ENCODE measurements at regions not wholly inside any gene's neighbourhood (a gene's known extent, or its start where the extent isn't known, plus 50 kb on each side); places are given as distances from the start of the nearest gene placed in this dataset.

DNA sequence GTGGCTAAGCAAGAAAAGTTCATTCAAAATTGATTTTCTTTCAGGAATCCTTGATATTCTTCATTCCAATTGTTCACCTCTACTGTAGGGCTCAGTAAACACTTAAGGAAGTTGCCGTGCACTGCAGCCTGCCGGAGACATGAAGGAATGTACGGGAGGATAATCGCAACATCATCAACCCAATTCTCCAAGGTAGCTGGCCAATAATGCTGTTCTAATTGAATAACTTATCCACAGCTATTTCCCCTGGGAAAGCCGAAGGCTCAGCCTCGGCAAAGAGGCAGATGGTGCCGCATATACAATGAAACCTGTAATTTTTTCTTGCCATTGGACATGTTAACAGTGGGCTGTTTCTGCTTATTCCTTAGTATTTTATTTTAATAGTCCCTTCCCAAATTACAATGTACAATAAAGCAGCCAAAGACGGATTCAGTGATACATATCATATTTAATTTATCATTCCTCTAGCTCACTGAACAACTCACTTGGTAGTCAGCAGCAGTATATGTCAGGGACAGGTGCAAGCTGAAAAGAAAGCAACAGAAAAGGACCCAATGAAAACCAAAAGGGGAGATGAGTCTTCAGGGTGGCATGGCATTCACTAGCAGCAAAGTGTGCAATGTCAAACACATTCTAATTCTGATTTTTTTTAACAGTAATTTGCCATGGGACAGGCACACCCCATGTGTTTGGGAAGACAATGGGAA is 420.5 kb upstream of the KLF12 start:
- H3K56ac ChIP-seq (replicated peaks; ENCODE audit: insufficient read length, low read depth, low read length): no peak overlapping the region
- POLR2A ChIA-PET (ENCODE audit: partially characterized antibody): no interaction called here
- no peak overlapping the region for H3K14ac ChIP-seq (ENCODE audit: insufficient read length)
- no peak overlapping the region for H3K4me3 ChIP-seq (ENCODE audit: extremely low read depth in 1 of 4, insufficient read depth in 2 of 4, low read depth in 3 of 4, low read length in 4 of 4)
- FAIRE-seq: no peak
- H3K36me3 ChIP-seq (ENCODE audit: control insufficient read depth in 2 of 4, insufficient read depth in 4 of 4, low read length in 3 of 4): no peaks in the 10 kb centered on the region
- no peak overlapping the region for H4K91ac ChIP-seq (replicated peaks; ENCODE audit: insufficient read length, low read length)
- no peak overlapping the region for H3K4me2 ChIP-seq (ENCODE audit: insufficient read depth in 1 of 2, low read depth in 2 of 2, low read length in 2 of 2)
- no peaks in the 10 kb centered on the region for H3K27me3 ChIP-seq (replicated peaks in 1 of 4; ENCODE audit: control insufficient read depth in 3 of 4, extremely low read depth in 1 of 4, insufficient read depth in 3 of 4, low read length in 3 of 4)
- no peak for DNase-seq (ENCODE audit: low read depth in 1 of 2, low spot score in 2 of 2)
- no peaks in the 10 kb centered on the region for H3K9me3 ChIP-seq (ENCODE audit: insufficient read depth in 2 of 2, low read depth in 1 of 2, low read length in 1 of 2)
- no peak for TF ChIP-seq POU5F1 (IDR thresholded peaks at IDR 0.05; ENCODE audit: low read depth, low read length)
- no peak for TF ChIP-seq RNF2 (IDR thresholded peaks at IDR 0.05; ENCODE audit: borderline replicate concordance, low read depth, low read length, missing control alignments, poor library complexity, severe bottlenecking)
- TF ChIP-seq, protein P1, sequence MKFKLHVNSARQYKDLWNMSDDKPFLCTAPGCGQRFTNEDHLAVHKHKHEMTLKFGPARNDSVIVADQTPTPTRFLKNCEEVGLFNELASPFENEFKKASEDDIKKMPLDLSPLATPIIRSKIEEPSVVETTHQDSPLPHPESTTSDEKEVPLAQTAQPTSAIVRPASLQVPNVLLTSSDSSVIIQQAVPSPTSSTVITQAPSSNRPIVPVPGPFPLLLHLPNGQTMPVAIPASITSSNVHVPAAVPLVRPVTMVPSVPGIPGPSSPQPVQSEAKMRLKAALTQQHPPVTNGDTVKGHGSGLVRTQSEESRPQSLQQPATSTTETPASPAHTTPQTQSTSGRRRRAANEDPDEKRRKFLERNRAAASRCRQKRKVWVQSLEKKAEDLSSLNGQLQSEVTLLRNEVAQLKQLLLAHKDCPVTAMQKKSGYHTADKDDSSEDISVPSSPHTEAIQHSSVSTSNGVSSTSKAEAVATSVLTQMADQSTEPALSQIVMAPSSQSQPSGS (IDR thresholded peaks at IDR 0.05; ENCODE audit: low read length): no peak
- TF ChIP-seq RFX5 (IDR thresholded peaks at IDR 0.05; ENCODE audit: borderline replicate concordance, low read depth, low read length): no peak
- TF ChIP-seq GABPA (IDR thresholded peaks at IDR 0.05; ENCODE audit: borderline replicate concordance, insufficient read depth, low read length): no peak
- no peak for TF ChIP-seq TAF7 (optimal IDR thresholded peaks at IDR 0.05; ENCODE audit: borderline replicate concordance, low read depth, low read length)
- no peak for TF ChIP-seq HDAC6 (IDR thresholded peaks at IDR 0.05; ENCODE audit: low read depth, low read length)
- TF ChIP-seq ASH2L (IDR thresholded peaks at IDR 0.05; ENCODE audit: low read length): no peak
- no peak overlapping the region for H2BK15ac ChIP-seq (ENCODE audit: low read length)
- H3K79me2 ChIP-seq (ENCODE audit: control insufficient read depth in 1 of 2, insufficient read depth in 2 of 2, low read length in 2 of 2): no peaks in the 10 kb centered on the region
- H4K20me1 ChIP-seq (replicated peaks in 1 of 2; ENCODE audit: control insufficient read depth in 1 of 2, insufficient read depth in 2 of 2, low read length in 2 of 2): no peaks in the 10 kb centered on the region
- H4K5ac ChIP-seq (ENCODE audit: insufficient read length, low read depth, low read length): no peak overlapping the region
- no peak overlapping the region for H2AFZ ChIP-seq (ENCODE audit: low read length)
- CTCF ChIA-PET (ENCODE audit: partially characterized antibody): interaction anchor here (1.4 kb wide), 1 partner anchor 18 kb away, joined by 6 read pairs; no protein-coding TSS in a partner anchor
- H2BK120ac ChIP-seq (replicated peaks; ENCODE audit: low read depth, low read length): no peak overlapping the region
- H2AK5ac ChIP-seq (ENCODE audit: low read depth, low read length): no peak overlapping the region
- H3K79me1 ChIP-seq (ENCODE audit: low read depth, low read length): no peaks in the 10 kb centered on the region
- no peak overlapping the region for H3K18ac ChIP-seq (ENCODE audit: extremely low read depth, low read length)
- no peak overlapping the region for H3K27ac ChIP-seq (ENCODE audit: low read depth, low read length)
- no peak overlapping the region for H4K8ac ChIP-seq (ENCODE audit: extremely low read depth, insufficient read depth, low read length)
- no peak overlapping the region for H2BK12ac ChIP-seq (ENCODE audit: low read depth, low read length)
- H2BK20ac ChIP-seq (ENCODE audit: low read length): no peak overlapping the region
- no peak overlapping the region for H3K23ac ChIP-seq (ENCODE audit: insufficient read length)
- no peak overlapping the region for H2BK5ac ChIP-seq (ENCODE audit: low read depth, low read length)
- no peaks in the 10 kb centered on the region for H3K23me2 ChIP-seq (ENCODE audit: low read depth, low read length)
- peaks cover 0 to 3% (median 0%) of the 10 kb centered on the region in 4 experiments; a peak in 1 of 7 replicates for H3K4me1 ChIP-seq (replicated peaks in 1 of 4; ENCODE audit: control insufficient read depth in 3 of 4, insufficient read depth in 4 of 4, low read length in 3 of 4)
- no peak overlapping the region for H3K9ac ChIP-seq (replicated peaks in 1 of 4; ENCODE audit: extremely low read depth in 1 of 4, low read depth in 3 of 4, low read length in 3 of 4)
- WGBS, 2 experiments (ENCODE audit: extremely low coverage in 1 of 2, insufficient coverage in 1 of 2, insufficient read length in 1 of 2, insufficient replicate concordance in 2 of 2, low coverage in 1 of 2, low lambda C conversion rate in 2 of 2, missing lambda C conversion rate in 1 of 2): 91% methylated on average over 8 of the region's 8 CpGs; no CpG with 5 or more reads in 1 of the 2 experiments
- H3K4ac ChIP-seq (replicated peaks; ENCODE audit: insufficient read length, low read depth, low read length): no peak overlapping the region
